ENCODE measurements at regions not wholly inside any gene's neighbourhood (a gene's known extent, or its start where the extent isn't known, plus 50 kb on each side); places are given as distances from the start of the nearest gene placed in this dataset.

- TF ChIP-seq CTCF (conservative IDR thresholded peaks at IDR 0.05) (no peak), ZFX (IDR thresholded peaks at IDR 0.05) (no peak)
These were observed 226.5 kb upstream of the MCHR2 start for GRCh38 chr6:100220543-100220942.
